ENCODE measurements at regions not wholly inside any gene's neighbourhood (a gene's known extent, or its start where the extent isn't known, plus 50 kb on each side); places are given as distances from the start of the nearest gene placed in this dataset.
A peak's percentile ranks its signal among the peaks of the same experiment; 100 is the strongest.

GRCh38 chr4:125828346-125828745 lies 513.6 kb downstream of the FAT4 start:
- Histone ChIP-seq H3K27me3 (ENCODE audit: low read depth) (no peaks in the 10 kb centered on the region), H3K4me3 (no peak overlapping the region), H3K9me3 (no peaks in the 10 kb centered on the region), H3K4me1 (no peaks in the 10 kb centered on the region), H3K36me3 (replicated peaks) (no peaks in the 10 kb centered on the region)
- in situ Hi-C loops (cut with MboI; ENCODE audit: low sequenced_read_pairs): no loop called here
- DNase-seq (ENCODE audit: low spot score in 2 of 2): no peak

GRCh38 chr4:125832161-125832560 lies 517.4 kb downstream of the FAT4 start:
- Histone ChIP-seq H3K36me3 (replicated peaks) (no peaks in the 10 kb centered on the region), H3K4me1 (no peaks in the 10 kb centered on the region; the same call in 1 of the 2 replicates), H3K4me3 (no peak overlapping the region), H3K27me3 (ENCODE audit: low read depth) (no peaks in the 10 kb centered on the region), H3K9me3 (no peaks in the 10 kb centered on the region)
- DNase-seq (ENCODE audit: low spot score in 2 of 2): no peak
- in situ Hi-C loops (cut with MboI; ENCODE audit: low sequenced_read_pairs): no loop called here

- no peaks in the 10 kb centered on the region for H3K27me3 ChIP-seq (ENCODE audit: low read depth)
- no peaks in the 10 kb centered on the region for H3K9me3 ChIP-seq
- no peaks in the 10 kb centered on the region; the same call in 1 of the 2 replicates for H3K4me1 ChIP-seq
- no peak for DNase-seq (ENCODE audit: low spot score in 2 of 2)
- in situ Hi-C loops (cut with MboI; ENCODE audit: low sequenced_read_pairs): no loop called here
- H3K4me3 ChIP-seq: no peak overlapping the region
- H3K36me3 ChIP-seq (replicated peaks): no peaks in the 10 kb centered on the region
These were observed 521.9 kb downstream of the FAT4 start for GRCh38 chr4:125836597-125837195.

- H3K4me3 ChIP-seq: no peak overlapping the region
- H3K4me1 ChIP-seq: no peaks in the 10 kb centered on the region; the same call in 1 of the 2 replicates
- no peak for DNase-seq (ENCODE audit: low spot score in 2 of 2)
- H3K36me3 ChIP-seq (replicated peaks): no peaks in the 10 kb centered on the region
- in situ Hi-C loops (cut with MboI; ENCODE audit: low sequenced_read_pairs): no loop called here
- H3K9me3 ChIP-seq: no peaks in the 10 kb centered on the region
- H3K27me3 ChIP-seq (ENCODE audit: low read depth): no peaks in the 10 kb centered on the region
These were observed 522.9 kb downstream of the FAT4 start for GRCh38 chr4:125837493-125838201.

GRCh38 chr4:125838202-125838601 lies 523.4 kb downstream of the FAT4 start:
- DNase-seq (ENCODE audit: low spot score in 2 of 2): no peak
- in situ Hi-C loops (cut with MboI; ENCODE audit: low sequenced_read_pairs): no loop called here
- H3K4me3 ChIP-seq: no peak overlapping the region

GRCh38 chr4:125838924-125839323 lies 524.2 kb downstream of the FAT4 start:
- Histone ChIP-seq H3K27me3 (ENCODE audit: low read depth) (no peaks in the 10 kb centered on the region), H3K9me3 (no peaks in the 10 kb centered on the region), H3K36me3 (replicated peaks) (no peaks in the 10 kb centered on the region), H3K4me3 (no peak overlapping the region), H3K4me1 (peaks cover 5% of the 10 kb centered on the region)
- no peak for DNase-seq (ENCODE audit: low spot score in 2 of 2)
- in situ Hi-C loops (cut with MboI; ENCODE audit: low sequenced_read_pairs): no loop called here

More at GRCh38 chr4:125838202-125838601, 523.4 kb downstream of the FAT4 start:
- H3K4me1 ChIP-seq: no peaks in the 10 kb centered on the region; the same call in 1 of the 2 replicates
- H3K9me3 ChIP-seq: no peaks in the 10 kb centered on the region
- H3K36me3 ChIP-seq (replicated peaks): no peaks in the 10 kb centered on the region
- no peaks in the 10 kb centered on the region for H3K27me3 ChIP-seq (ENCODE audit: low read depth)

- no peaks in the 10 kb centered on the region for H3K9me3 ChIP-seq
- H3K36me3 ChIP-seq (replicated peaks): no peaks in the 10 kb centered on the region
- H3K4me1 ChIP-seq: peaks cover 9% of the 10 kb centered on the region
- H3K27me3 ChIP-seq (ENCODE audit: low read depth): no peaks in the 10 kb centered on the region
- no peak overlapping the region for H3K4me3 ChIP-seq
- in situ Hi-C loops (cut with MboI; ENCODE audit: low sequenced_read_pairs): no loop called here
- DNase-seq (ENCODE audit: low spot score in 2 of 2): peak; percentile 15 to 42
These were observed 529.2 kb downstream of the FAT4 start for GRCh38 chr4:125843947-125844346.

- H3K9me3 ChIP-seq: no peaks in the 10 kb centered on the region
These were observed 532.8 kb downstream of the FAT4 start for GRCh38 chr4:125847518-125847917.

GRCh38 chr4:125849869-125850268 lies 535.1 kb downstream of the FAT4 start:
- in situ Hi-C loops (cut with MboI; ENCODE audit: low sequenced_read_pairs): no loop called here
- Histone ChIP-seq H3K36me3 (replicated peaks) (no peaks in the 10 kb centered on the region), H3K27me3 (ENCODE audit: low read depth) (no peaks in the 10 kb centered on the region), H3K4me3 (no peak overlapping the region), H3K9me3 (no peaks in the 10 kb centered on the region), H3K4me1 (peaks cover 4% of the 10 kb centered on the region; the same call in 1 of the 2 replicates)
- no peak for DNase-seq (ENCODE audit: low spot score in 2 of 2)

More at GRCh38 chr4:125847518-125847917, 532.8 kb downstream of the FAT4 start:
- peaks cover 9% of the 10 kb centered on the region for H3K4me1 ChIP-seq
- no peaks in the 10 kb centered on the region for H3K27me3 ChIP-seq (ENCODE audit: low read depth)
- no peaks in the 10 kb centered on the region for H3K36me3 ChIP-seq (replicated peaks)
- in situ Hi-C loops (cut with MboI; ENCODE audit: low sequenced_read_pairs): no loop called here
- H3K4me3 ChIP-seq: no peak overlapping the region
- DNase-seq (ENCODE audit: low spot score in 2 of 2): no peak

- Histone ChIP-seq H3K4me3 (no peak overlapping the region), H3K36me3 (replicated peaks) (no peaks in the 10 kb centered on the region), H3K9me3 (no peaks in the 10 kb centered on the region), H3K27me3 (ENCODE audit: low read depth) (no peaks in the 10 kb centered on the region), H3K4me1 (no peaks in the 10 kb centered on the region)
- no peak for DNase-seq (ENCODE audit: low spot score in 2 of 2)
- in situ Hi-C loops (cut with MboI; ENCODE audit: low sequenced_read_pairs): no loop called here
These were observed 577.0 kb downstream of the FAT4 start for GRCh38 chr4:125891597-125892258.

- H3K27me3 ChIP-seq (ENCODE audit: low read depth): no peaks in the 10 kb centered on the region
- no peak overlapping the region for H3K4me3 ChIP-seq
- no peak for DNase-seq (ENCODE audit: low spot score in 2 of 2)
- in situ Hi-C loops (cut with MboI; ENCODE audit: low sequenced_read_pairs): no loop called here
- H3K9me3 ChIP-seq: no peaks in the 10 kb centered on the region
- H3K36me3 ChIP-seq (replicated peaks): no peaks in the 10 kb centered on the region
- H3K4me1 ChIP-seq: peaks cover 5% of the 10 kb centered on the region
These were observed 590.0 kb downstream of the FAT4 start for GRCh38 chr4:125904802-125905201.

- no peak overlapping the region for H3K4me3 ChIP-seq
- no peaks in the 10 kb centered on the region for H3K9me3 ChIP-seq
- H3K36me3 ChIP-seq (replicated peaks): no peaks in the 10 kb centered on the region
- in situ Hi-C loops (cut with MboI; ENCODE audit: low sequenced_read_pairs): no loop called here
- no peak for DNase-seq (ENCODE audit: low spot score in 2 of 2)
- peaks cover 5% of the 10 kb centered on the region for H3K4me1 ChIP-seq
- H3K27me3 ChIP-seq (ENCODE audit: low read depth): no peaks in the 10 kb centered on the region
These were observed 596.3 kb downstream of the FAT4 start for GRCh38 chr4:125911058-125911457.

GRCh38 chr4:125911481-125911880 lies 596.7 kb downstream of the FAT4 start:
- DNase-seq (ENCODE audit: low spot score in 2 of 2): no peak
- Histone ChIP-seq H3K36me3 (replicated peaks) (no peaks in the 10 kb centered on the region), H3K4me1 (peaks cover 5% of the 10 kb centered on the region), H3K4me3 (no peak overlapping the region), H3K27me3 (ENCODE audit: low read depth) (no peaks in the 10 kb centered on the region), H3K9me3 (no peaks in the 10 kb centered on the region)
- in situ Hi-C loops (cut with MboI; ENCODE audit: low sequenced_read_pairs): no loop called here

GRCh38 chr4:125917559-125917958 lies 602.8 kb downstream of the FAT4 start:
- no peak for DNase-seq (ENCODE audit: low spot score in 2 of 2)
- Histone ChIP-seq H3K27me3 (ENCODE audit: low read depth) (no peaks in the 10 kb centered on the region), H3K9me3 (no peaks in the 10 kb centered on the region), H3K4me3 (no peak overlapping the region), H3K4me1 (no peaks in the 10 kb centered on the region; the same call in 1 of the 2 replicates), H3K36me3 (replicated peaks) (no peaks in the 10 kb centered on the region)
- in situ Hi-C loops (cut with MboI; ENCODE audit: low sequenced_read_pairs): no loop called here
